ENCODE measurements at regions not wholly inside any gene's neighbourhood (a gene's known extent, or its start where the extent isn't known, plus 50 kb on each side); places are given as distances from the start of the nearest gene placed in this dataset.

- TF ChIP-seq CTCF (conservative IDR thresholded peaks at IDR 0.05 in 1 of 2, IDR thresholded peaks at IDR 0.05 in 1 of 2; ENCODE audit: low read depth in 1 of 2, low read length in 2 of 2) (no peak), EZH2 (IDR thresholded peaks at IDR 0.05; ENCODE audit: low read length, missing control alignments) (no peak)
- no peaks in the 10 kb centered on the region for H3K9me3 ChIP-seq (ENCODE audit: control insufficient read depth, insufficient read depth, low read depth, low read length)
- H3K36me3 ChIP-seq (ENCODE audit: control insufficient read depth, insufficient read depth, low read length) = no peaks in the 10 kb centered on the region
These were observed 306.7 kb downstream of the PIK3C3 start for GRCh38 chr18:42261731-42262130.

GRCh38 chr18:42264497-42264896 lies 309.5 kb downstream of the PIK3C3 start:
- Histone ChIP-seq H3K27me3 (ENCODE audit: control insufficient read depth, insufficient read depth, low read length) (no peaks in the 10 kb centered on the region), H2AFZ (ENCODE audit: low read length) (no peak overlapping the region)

More at GRCh38 chr18:42261731-42262130, 306.7 kb downstream of the PIK3C3 start:
- Histone ChIP-seq H3K79me2 (ENCODE audit: control insufficient read depth, insufficient read depth, low read length) (no peaks in the 10 kb centered on the region), H3K4me2 (ENCODE audit: extremely low read depth, insufficient read depth, low read length) (no peak overlapping the region), H4K20me1 (ENCODE audit: control insufficient read depth, extremely low read depth, insufficient read depth, low read length) (no peaks in the 10 kb centered on the region), H3K27me3 (ENCODE audit: control insufficient read depth, insufficient read depth, low read length) (no peaks in the 10 kb centered on the region), H3K4me1 (ENCODE audit: control insufficient read depth, extremely low read depth, insufficient read depth, low read length) (no peaks in the 10 kb centered on the region), H3K9ac (ENCODE audit: insufficient read depth, low read length) (no peak overlapping the region), H3K27ac (ENCODE audit: insufficient read depth, low read length) (no peak overlapping the region), H3K4me3 (replicated peaks in 1 of 4; ENCODE audit: control extremely low read depth in 1 of 4, insufficient read depth in 1 of 4, low read depth in 3 of 4, low read length in 4 of 4) (no peak overlapping the region), H2AFZ (ENCODE audit: low read length) (no peak overlapping the region)
- DNase-seq (ENCODE audit: low read depth in 2 of 2) = no peak

GRCh38 chr18:42268186-42268725 lies 313.2 kb downstream of the PIK3C3 start:
- Histone ChIP-seq H3K9me3 (ENCODE audit: control insufficient read depth, insufficient read depth, low read depth, low read length) (no peaks in the 10 kb centered on the region), H2AFZ (ENCODE audit: low read length) (no peak overlapping the region), H3K27ac (ENCODE audit: insufficient read depth, low read length) (no peak overlapping the region), H3K4me3 (replicated peaks in 1 of 4; ENCODE audit: control extremely low read depth in 1 of 4, insufficient read depth in 1 of 4, low read depth in 3 of 4, low read length in 4 of 4) (no peak overlapping the region), H3K4me2 (ENCODE audit: extremely low read depth, insufficient read depth, low read length) (no peak overlapping the region), H4K20me1 (ENCODE audit: control insufficient read depth, extremely low read depth, insufficient read depth, low read length) (no peaks in the 10 kb centered on the region), H3K4me1 (ENCODE audit: control insufficient read depth, extremely low read depth, insufficient read depth, low read length) (no peaks in the 10 kb centered on the region), H3K79me2 (ENCODE audit: control insufficient read depth, insufficient read depth, low read length) (no peaks in the 10 kb centered on the region), H3K27me3 (ENCODE audit: control insufficient read depth, insufficient read depth, low read length) (no peaks in the 10 kb centered on the region), H3K36me3 (ENCODE audit: control insufficient read depth, insufficient read depth, low read length) (no peaks in the 10 kb centered on the region), H3K9ac (ENCODE audit: insufficient read depth, low read length) (no peak overlapping the region)
- DNase-seq (ENCODE audit: low read depth in 2 of 2) = peak in 1 of 2 donors; percentile 2
- TF ChIP-seq CTCF (conservative IDR thresholded peaks at IDR 0.05 in 1 of 2, IDR thresholded peaks at IDR 0.05 in 1 of 2; ENCODE audit: low read depth in 1 of 2, low read length in 2 of 2) (no peak), EZH2 (IDR thresholded peaks at IDR 0.05; ENCODE audit: low read length, missing control alignments) (no peak)

More at GRCh38 chr18:42264497-42264896, 309.5 kb downstream of the PIK3C3 start:
- H3K27ac ChIP-seq (ENCODE audit: insufficient read depth, low read length) = no peak overlapping the region
- H3K9me3 ChIP-seq (ENCODE audit: control insufficient read depth, insufficient read depth, low read depth, low read length) = no peaks in the 10 kb centered on the region
- no peaks in the 10 kb centered on the region for H4K20me1 ChIP-seq (ENCODE audit: control insufficient read depth, extremely low read depth, insufficient read depth, low read length)
- no peak for DNase-seq (ENCODE audit: low read depth in 2 of 2)
- no peak overlapping the region for H3K4me3 ChIP-seq (replicated peaks in 1 of 4; ENCODE audit: control extremely low read depth in 1 of 4, insufficient read depth in 1 of 4, low read depth in 3 of 4, low read length in 4 of 4)
- H3K9ac ChIP-seq (ENCODE audit: insufficient read depth, low read length) = no peak overlapping the region
- no peak overlapping the region for H3K4me2 ChIP-seq (ENCODE audit: extremely low read depth, insufficient read depth, low read length)
- H3K79me2 ChIP-seq (ENCODE audit: control insufficient read depth, insufficient read depth, low read length) = no peaks in the 10 kb centered on the region
- TF ChIP-seq CTCF (conservative IDR thresholded peaks at IDR 0.05 in 1 of 2, IDR thresholded peaks at IDR 0.05 in 1 of 2; ENCODE audit: low read depth in 1 of 2, low read length in 2 of 2) (no peak), EZH2 (IDR thresholded peaks at IDR 0.05; ENCODE audit: low read length, missing control alignments) (no peak)
- no peaks in the 10 kb centered on the region for H3K36me3 ChIP-seq (ENCODE audit: control insufficient read depth, insufficient read depth, low read length)
- H3K4me1 ChIP-seq (ENCODE audit: control insufficient read depth, extremely low read depth, insufficient read depth, low read length) = no peaks in the 10 kb centered on the region

Data from fibroblast of lung (primary cell).